ENCODE measurements at regions not wholly inside any gene's neighbourhood (a gene's known extent, or its start where the extent isn't known, plus 50 kb on each side); places are given as distances from the start of the nearest gene placed in this dataset.
A peak's percentile ranks its signal among the peaks of the same experiment; 100 is the strongest.
"Not testable (repeated sequence)": the region's sequence is repeated elsewhere in the genome, so short reads cannot be mapped to it uniquely, and the experiment has no call there.

DNA sequence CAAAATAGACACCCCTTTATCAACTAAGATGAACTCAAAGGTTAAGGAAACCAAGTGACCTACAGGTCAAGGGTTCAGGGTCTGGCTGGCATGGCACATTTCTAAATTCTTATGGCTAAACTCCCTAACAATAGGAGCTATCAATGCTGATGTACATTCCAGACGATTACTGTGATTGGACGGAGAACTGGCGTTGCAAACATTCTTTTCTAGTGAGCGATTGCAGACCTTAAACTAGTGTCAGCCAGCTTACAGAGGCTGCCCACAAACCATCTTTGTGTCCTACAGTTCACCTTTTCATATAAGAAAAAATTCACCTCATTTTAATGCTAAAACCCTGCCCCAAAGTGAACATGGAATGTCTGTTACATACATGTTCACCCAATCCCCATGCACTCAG is 382.9 kb downstream of the MAT2B start:
- Mint-ChIP-seq H3K9me3 (no peaks in the 10 kb centered on the region), H3K27me3 (no peaks in the 10 kb centered on the region), H3K27ac (no peak overlapping the region), H3K36me3 (no peaks in the 10 kb centered on the region), H3K4me3 (no peak overlapping the region), H3K4me1 (no peaks in the 10 kb centered on the region)
- ATAC-seq = no peak

DNA sequence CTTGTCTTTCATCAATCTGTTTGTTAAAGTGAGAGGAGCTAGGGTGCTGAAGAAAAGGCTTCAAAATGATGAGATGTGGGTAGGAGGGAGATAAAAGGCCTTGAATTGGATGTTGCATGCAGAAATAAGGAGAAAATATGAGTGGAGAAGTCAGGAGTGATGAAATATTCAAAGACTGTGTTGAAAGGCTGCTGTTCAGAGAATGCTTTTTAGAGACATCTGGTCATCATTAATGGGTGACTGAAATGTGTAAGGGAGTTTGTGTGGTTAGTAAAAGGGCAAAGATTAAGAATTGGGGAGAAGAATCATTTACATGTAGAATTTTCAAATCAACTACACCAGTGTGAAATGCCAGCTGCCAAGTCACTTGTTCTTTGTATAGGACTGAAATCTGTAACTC is 383.9 kb downstream of the MAT2B start:
- Mint-ChIP-seq H3K4me1 (peaks cover 3% of the 10 kb centered on the region), H3K9me3 (no peaks in the 10 kb centered on the region), H3K27ac (no peak overlapping the region), H3K36me3 (no peaks in the 10 kb centered on the region), H3K27me3 (no peaks in the 10 kb centered on the region), H3K4me3 (no peak overlapping the region)
- ATAC-seq = no peak

DNA sequence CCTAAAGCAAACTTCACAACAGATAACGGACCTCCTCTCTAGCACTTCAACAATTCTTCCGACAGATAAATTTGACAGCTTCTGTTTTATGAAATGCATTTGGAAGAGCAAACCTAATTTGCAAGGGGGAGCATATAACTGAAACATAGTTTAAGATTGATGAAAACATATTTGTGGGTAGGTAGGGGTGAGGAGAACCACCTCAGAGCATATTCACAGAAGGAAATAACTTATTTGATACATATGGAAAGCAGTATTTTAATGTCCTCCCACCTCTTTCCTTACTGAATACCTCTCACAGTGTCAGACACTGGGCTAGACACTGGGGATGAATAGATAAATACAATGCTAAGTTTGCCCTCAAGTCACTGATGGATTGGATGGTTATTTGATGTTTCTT is 384.8 kb downstream of the MAT2B start:
- no peak for ATAC-seq
- H3K36me3 Mint-ChIP-seq = no peaks in the 10 kb centered on the region
- no peaks in the 10 kb centered on the region for H3K9me3 Mint-ChIP-seq
- H3K27ac Mint-ChIP-seq = no peak overlapping the region
- no peaks in the 10 kb centered on the region for H3K27me3 Mint-ChIP-seq
- no peak overlapping the region for H3K4me3 Mint-ChIP-seq
- peaks cover 12% of the 10 kb centered on the region for H3K4me1 Mint-ChIP-seq

DNA sequence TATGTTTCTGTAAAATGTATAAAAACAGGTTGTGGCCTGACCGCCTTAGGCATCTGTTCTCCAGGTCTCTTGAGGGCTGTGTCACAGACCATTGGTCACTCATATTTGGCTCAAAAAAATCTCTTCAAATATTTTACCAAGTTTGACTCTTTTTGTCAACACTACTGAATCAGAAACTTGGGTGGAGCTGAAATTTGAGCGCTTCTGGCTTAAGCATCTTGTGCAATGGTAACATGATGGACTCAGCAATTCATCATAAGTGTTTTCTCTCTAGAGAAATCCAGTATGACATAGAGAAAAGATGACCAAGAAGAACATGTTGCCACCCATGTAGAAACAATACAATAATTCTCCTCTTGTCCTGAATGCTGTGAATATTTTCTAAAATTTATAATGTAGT is 387.9 kb downstream of the MAT2B start:
- H3K27ac Mint-ChIP-seq = no peak overlapping the region
- H3K27me3 Mint-ChIP-seq = no peaks in the 10 kb centered on the region
- ATAC-seq = no peak
- H3K9me3 Mint-ChIP-seq = no peaks in the 10 kb centered on the region
- no peaks in the 10 kb centered on the region for H3K36me3 Mint-ChIP-seq
- H3K4me1 Mint-ChIP-seq = peaks cover 18% of the 10 kb centered on the region
- no peak overlapping the region for H3K4me3 Mint-ChIP-seq

DNA sequence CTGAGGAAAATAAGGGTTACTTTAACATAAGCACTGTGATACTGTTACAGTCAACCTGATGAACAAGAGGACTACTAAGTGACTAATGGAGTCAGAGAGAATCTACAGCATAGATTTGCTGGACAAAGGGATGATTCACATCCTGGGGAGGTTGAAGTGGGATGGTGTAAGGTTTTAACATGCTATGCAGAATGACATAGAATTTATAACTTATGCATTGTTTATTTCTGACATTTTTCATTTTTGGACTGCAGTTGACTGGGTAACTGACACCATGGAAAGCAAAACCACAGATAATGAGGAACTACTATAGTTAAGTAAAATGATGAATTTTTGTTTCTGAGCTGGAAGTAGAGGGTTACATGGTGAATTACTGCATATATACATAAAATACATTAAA is 389.2 kb downstream of the MAT2B start:
- Mint-ChIP-seq H3K4me1 (peaks cover 23% of the 10 kb centered on the region), H3K27ac (no peak overlapping the region), H3K36me3 (no peaks in the 10 kb centered on the region), H3K27me3 (no peaks in the 10 kb centered on the region), H3K9me3 (no peaks in the 10 kb centered on the region), H3K4me3 (no peak overlapping the region)
- ATAC-seq = no peak

DNA sequence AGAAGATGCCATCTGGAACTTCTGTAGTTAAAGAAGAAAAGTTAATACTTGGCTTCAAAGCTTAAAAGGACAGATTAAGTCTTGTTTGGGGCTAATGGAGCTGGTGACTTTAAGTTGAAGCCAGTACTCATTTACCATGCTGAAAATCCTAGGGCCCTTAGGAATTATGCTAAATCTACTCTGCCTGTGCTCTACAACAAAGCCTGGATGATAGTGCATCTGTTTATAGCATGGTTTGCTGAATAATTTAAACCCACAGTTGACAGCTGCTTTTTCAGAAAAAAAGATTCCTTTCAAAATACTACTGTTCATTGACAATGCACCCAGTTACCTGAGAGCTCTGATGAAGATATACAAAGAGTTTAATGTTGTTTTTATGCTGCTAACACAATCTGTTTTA is 393.5 kb downstream of the MAT2B start:
- ATAC-seq = no peak
- no peaks in the 10 kb centered on the region for H3K27me3 Mint-ChIP-seq
- no peak overlapping the region for H3K4me3 Mint-ChIP-seq
- H3K36me3 Mint-ChIP-seq = no peaks in the 10 kb centered on the region
- peak overlapping the region; percentile 44 for H3K27ac Mint-ChIP-seq
- no peaks in the 10 kb centered on the region for H3K9me3 Mint-ChIP-seq
- H3K4me1 Mint-ChIP-seq = peaks cover 23% of the 10 kb centered on the region

DNA sequence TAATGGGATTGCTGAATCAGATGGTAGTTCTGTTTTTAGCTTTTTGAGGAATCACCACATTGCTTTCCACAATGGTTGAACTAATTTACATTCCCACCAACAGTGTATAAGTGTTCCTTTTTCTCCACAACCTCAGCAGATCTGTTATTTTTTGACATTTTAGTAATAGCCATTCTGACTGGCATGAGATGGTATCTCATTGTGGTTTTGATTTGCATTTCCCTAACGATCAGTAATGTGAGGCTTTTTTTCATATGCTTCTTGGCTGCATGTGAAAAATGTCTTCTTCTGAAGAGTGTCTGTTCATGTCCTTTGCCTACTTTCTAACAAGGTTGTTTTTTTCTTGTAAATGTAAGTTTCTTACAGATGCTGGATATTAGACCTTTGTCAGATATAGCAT is 402.4 kb downstream of the MAT2B start:
- Mint-ChIP-seq H3K27ac (peak overlapping the region; percentile 83), H3K4me1 (peaks cover 40% of the 10 kb centered on the region), H3K4me3 (peak overlapping the region; percentile 19)

DNA sequence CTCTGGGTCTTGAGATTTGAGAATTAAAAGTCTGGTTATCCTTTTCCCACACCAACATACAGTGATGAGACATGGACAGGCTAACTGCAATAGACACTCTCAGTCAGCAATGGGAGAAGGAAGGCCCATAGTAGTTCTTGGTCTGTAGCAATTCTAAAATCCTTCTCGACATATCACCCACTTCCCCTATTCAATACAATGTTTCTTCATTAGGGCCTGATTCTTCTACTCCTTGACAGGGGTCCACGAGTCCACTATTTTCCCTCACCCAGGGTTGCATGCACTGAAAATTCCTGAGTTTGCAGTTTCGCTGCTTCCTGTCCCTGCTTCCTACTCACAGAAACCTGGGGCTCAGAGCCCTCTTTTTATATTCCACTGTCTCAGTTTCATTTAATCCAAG is 402.8 kb downstream of the MAT2B start:
- Mint-ChIP-seq H3K9me3 (peaks cover 11% of the 10 kb centered on the region), H3K4me1 (peaks cover 42% of the 10 kb centered on the region), H3K4me3 (peak overlapping the region; percentile 19), H3K27me3 (no peaks in the 10 kb centered on the region), H3K36me3 (peaks cover 4% of the 10 kb centered on the region), H3K27ac (peak overlapping the region; percentile 83)
- peak; percentile 69 for ATAC-seq

More for the DNA sequence above, 402.4 kb downstream of the MAT2B start:
- peaks cover 11% of the 10 kb centered on the region for H3K9me3 Mint-ChIP-seq
- peak; percentile 57 for ATAC-seq
- H3K27me3 Mint-ChIP-seq, H3K36me3 Mint-ChIP-seq: not testable (repeated sequence)

DNA sequence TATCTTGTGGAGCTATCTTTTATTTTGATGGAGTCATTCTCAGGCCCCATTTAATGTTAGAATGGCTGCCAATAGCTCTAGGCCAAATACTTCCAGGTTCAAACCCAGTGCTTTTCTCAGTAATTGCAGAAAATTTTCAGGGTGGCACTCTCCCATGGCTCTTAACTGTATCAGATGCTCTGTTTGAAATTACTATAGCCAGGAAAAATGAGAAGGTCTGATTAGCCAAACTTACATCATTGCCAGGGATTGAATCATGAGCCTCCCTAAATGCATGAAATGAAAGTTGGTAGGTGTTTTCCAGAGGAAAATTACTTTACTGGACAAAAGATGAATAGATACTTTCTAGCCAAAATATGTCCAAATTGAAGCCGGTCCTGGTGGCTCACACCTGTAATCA is 404.8 kb downstream of the MAT2B start:
- Mint-ChIP-seq H3K27me3 (no peaks in the 10 kb centered on the region), H3K4me3 (no peak overlapping the region), H3K9me3 (peaks cover 11% of the 10 kb centered on the region), H3K36me3 (peaks cover 4% of the 10 kb centered on the region), H3K4me1 (peaks cover 61% of the 10 kb centered on the region), H3K27ac (no peak overlapping the region)
- no peak for ATAC-seq

DNA sequence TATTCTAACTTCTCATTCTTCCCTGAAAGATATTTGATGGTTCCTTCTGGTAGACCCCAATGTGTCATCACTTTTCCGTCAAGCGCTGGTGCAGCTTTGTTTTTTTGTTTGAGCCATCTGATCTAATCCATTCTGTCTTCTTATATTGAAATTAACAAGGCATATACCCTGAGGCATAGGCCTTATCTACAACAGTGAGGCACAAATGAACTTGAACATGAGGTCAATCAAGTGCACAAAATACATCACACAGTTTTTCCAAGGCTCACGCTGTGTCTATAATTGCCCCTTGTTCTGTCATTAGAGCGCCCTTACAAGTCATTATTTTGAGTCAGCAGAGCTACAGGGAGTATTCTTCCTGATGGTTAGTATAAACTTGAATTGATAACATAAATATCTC is 406.6 kb downstream of the MAT2B start:
- Mint-ChIP-seq H3K4me1 (peaks cover 79% of the 10 kb centered on the region), H3K36me3 (no peaks in the 10 kb centered on the region), H3K27ac (peak overlapping the region; percentile 53), H3K27me3 (no peaks in the 10 kb centered on the region), H3K4me3 (no peak overlapping the region), H3K9me3 (peaks cover 6% of the 10 kb centered on the region)
- ATAC-seq = no peak

DNA sequence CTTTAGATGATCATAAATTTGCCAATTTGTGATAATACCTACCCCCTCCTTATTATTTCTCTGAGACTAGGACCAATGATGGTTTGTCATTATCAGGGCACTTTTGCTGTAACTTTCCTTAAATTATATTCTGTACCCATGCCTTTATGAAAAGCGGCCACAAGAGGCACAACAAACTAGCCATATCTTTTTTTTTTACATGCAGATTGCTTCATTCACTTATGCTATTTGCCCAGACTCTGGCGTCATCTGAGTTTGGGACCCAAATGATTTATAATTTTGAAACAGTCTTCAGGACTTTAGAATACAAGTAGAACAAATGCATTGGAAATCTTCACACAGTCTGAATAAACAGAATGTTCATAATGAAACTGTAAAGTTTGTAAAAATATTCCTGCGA is 408.1 kb downstream of the MAT2B start:
- peak overlapping the region; percentile 99 for H3K27ac Mint-ChIP-seq
- no peak for ATAC-seq
- peaks cover 13% of the 10 kb centered on the region for H3K36me3 Mint-ChIP-seq
- H3K4me1 Mint-ChIP-seq = peaks cover 79% of the 10 kb centered on the region
- H3K27me3 Mint-ChIP-seq = no peaks in the 10 kb centered on the region
- peaks cover 11% of the 10 kb centered on the region for H3K9me3 Mint-ChIP-seq
- H3K4me3 Mint-ChIP-seq = no peak overlapping the region

DNA sequence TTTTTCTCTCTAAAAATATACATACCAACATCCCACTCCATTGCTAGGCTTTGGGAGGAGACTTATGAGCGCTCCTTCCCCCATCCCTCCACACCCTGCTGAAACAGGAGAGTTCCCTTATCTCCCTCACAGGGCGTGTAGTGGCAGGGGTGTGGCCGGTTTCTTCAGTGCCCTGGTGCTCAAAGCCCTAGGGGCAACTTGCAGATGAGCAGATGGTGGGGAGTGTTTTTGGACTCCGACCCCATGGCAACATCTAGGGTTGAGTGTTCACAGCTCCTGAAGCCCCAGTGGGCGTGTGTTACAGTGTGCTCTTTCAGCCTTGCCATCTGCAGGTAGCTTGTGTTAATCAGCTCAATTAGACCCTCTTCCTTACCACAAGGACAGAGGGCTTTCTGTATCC is 409.5 kb downstream of the MAT2B start:
- peaks cover 22% of the 10 kb centered on the region for H3K36me3 Mint-ChIP-seq
- peak; percentile 87 for ATAC-seq
- peaks cover 69% of the 10 kb centered on the region for H3K4me1 Mint-ChIP-seq
- peak overlapping the region; percentile 83 for H3K4me3 Mint-ChIP-seq
- H3K27me3 Mint-ChIP-seq = no peaks in the 10 kb centered on the region
- H3K9me3 Mint-ChIP-seq = peaks cover 16% of the 10 kb centered on the region
- peak overlapping the region; percentile 99 for H3K27ac Mint-ChIP-seq

DNA sequence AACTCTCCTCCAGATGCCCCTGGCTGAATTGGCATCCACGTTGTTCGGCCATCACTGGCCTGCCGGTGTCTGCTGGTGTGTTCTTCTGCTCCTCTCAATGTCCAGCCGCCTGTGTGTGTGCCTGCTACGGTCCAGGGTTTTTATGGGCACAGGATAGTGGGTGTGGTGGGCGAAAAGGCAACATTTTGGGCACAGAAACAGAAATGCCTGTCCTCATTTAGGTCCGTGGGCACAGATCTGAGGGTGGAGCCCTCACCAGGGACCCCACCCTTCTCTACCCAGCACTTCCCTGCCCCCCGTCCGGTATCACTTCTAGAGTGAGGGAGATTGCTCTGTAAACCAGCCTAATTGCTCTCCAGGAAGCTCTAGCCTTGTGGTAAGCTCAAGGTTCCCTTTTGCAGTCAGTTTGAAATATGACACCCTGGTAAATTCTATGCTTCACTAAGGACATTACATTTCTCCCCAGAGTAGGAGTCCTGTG is 410.1 kb downstream of the MAT2B start:
- H3K36me3 Mint-ChIP-seq = peaks cover 23% of the 10 kb centered on the region
- no peaks in the 10 kb centered on the region for H3K27me3 Mint-ChIP-seq
- ATAC-seq = peak; percentile 89
- H3K4me1 Mint-ChIP-seq = peaks cover 69% of the 10 kb centered on the region
- H3K27ac Mint-ChIP-seq = peak overlapping the region; percentile 99
- H3K9me3 Mint-ChIP-seq = peaks cover 16% of the 10 kb centered on the region
- H3K4me3 Mint-ChIP-seq = peak overlapping the region; percentile 83

DNA sequence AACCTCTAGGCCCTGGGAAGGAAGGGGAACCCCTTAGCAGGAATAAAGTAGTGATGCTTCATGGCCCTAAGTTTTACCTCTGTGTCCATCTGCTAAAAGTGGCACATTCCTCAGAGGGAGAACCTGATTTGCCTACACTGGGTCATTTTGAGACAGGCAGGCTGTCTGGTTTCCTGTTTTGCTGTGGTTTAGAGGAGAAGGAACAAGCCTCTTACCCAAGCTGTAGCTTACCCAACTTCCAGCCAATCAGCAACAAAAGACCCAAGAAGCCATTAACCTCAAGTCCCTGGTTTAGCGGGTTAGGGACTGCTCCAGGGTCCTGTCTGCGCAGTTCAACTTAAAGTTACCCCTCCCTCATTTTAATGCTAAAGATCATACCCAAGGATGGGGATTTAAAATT is 411.0 kb downstream of the MAT2B start:
- Mint-ChIP-seq H3K4me3 (peak overlapping the region; percentile 83), H3K36me3 (peaks cover 32% of the 10 kb centered on the region), H3K27ac (peak overlapping the region; percentile 99), H3K4me1 (peaks cover 76% of the 10 kb centered on the region), H3K27me3 (no peaks in the 10 kb centered on the region), H3K9me3 (peaks cover 22% of the 10 kb centered on the region)
- peak; percentile 88 for ATAC-seq

DNA sequence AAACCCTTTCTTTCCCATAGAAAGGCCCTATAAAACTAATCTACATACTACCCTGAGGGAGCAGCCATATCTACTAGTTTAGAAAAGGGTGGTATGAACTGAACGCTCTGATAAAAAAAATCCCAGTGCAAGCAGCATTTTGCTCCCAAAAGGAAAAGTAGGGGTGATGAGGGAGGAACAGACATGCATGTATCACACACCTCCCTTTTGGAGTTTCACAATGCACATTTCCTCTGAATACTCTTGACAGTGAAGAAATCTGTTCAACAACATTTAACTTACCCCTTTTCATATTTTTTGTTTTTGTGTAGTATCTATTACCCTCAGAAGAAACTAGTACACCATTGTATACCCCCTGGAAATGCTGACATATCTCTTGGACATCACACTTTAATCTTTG is 411.4 kb downstream of the MAT2B start:
- Mint-ChIP-seq H3K36me3 (peaks cover 32% of the 10 kb centered on the region), H3K27me3 (no peaks in the 10 kb centered on the region), H3K9me3 (peaks cover 19% of the 10 kb centered on the region), H3K4me3 (no peak overlapping the region), H3K27ac (peak overlapping the region; percentile 99), H3K4me1 (peaks cover 71% of the 10 kb centered on the region)
- ATAC-seq = no peak

DNA sequence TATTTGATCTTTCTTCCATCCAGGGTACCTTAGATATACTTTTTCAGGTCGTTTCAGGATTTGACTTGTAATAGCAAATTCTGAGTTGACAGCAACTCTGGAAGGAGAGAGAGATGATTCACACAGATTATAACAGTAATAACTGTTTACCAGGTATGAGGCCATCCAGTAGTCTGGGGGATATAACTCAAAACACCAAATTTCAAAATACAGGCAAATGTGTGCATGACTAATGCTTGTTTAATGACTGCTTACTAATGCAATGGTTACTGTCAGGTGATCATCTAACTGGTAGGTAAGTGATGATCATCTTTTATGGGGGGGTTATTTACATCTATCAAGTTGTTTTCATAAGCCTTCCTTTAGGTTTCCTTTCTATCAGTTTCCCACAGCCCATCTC is 412.3 kb downstream of the MAT2B start:
- peaks cover 32% of the 10 kb centered on the region for H3K36me3 Mint-ChIP-seq
- peak overlapping the region; percentile 99 for H3K27ac Mint-ChIP-seq
- H3K27me3 Mint-ChIP-seq = no peaks in the 10 kb centered on the region
- ATAC-seq = no peak
- peaks cover 62% of the 10 kb centered on the region for H3K4me1 Mint-ChIP-seq
- no peak overlapping the region for H3K4me3 Mint-ChIP-seq
- peaks cover 19% of the 10 kb centered on the region for H3K9me3 Mint-ChIP-seq

DNA sequence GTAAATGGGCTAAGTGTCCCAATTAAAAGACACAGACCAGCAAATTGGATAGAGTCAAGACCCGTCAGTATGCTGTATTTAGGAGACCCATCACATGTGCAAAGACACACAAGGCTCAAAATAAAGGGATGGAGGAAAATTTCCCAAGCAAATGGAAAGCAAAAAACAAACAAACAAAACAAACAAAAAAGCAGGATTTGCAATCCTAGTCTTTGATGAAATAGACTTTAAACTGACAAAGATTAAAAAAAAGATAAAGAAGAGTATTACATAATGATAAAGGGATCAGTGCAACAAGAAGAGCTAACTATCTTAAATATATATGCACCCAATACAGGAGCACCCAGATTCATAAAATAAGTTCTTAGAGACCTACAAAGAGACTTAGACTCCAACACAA is 429.6 kb downstream of the MAT2B start:
- not testable (repeated sequence) for H3K27me3 Mint-ChIP-seq, H3K4me3 Mint-ChIP-seq, H3K27ac Mint-ChIP-seq, H3K4me1 Mint-ChIP-seq, ATAC-seq
- peaks cover 25% of the 10 kb centered on the region for H3K36me3 Mint-ChIP-seq
- peaks cover 12% of the 10 kb centered on the region for H3K9me3 Mint-ChIP-seq
